Activated T-cell treated with anti-CD3 and anti-CD28 coated beads, Interleukin-2, amount 50 U/mL, for 48 hours (primary cell): ENCODE measurements at regions not wholly inside any gene's neighbourhood (a gene's known extent, or its start where the extent isn't known, plus 50 kb on each side); places are given as distances from the start of the nearest gene placed in this dataset.
"Not testable (repeated sequence)": the region's sequence is repeated elsewhere in the genome, so short reads cannot be mapped to it uniquely, and the experiment has no call there.

Experiments used
- DNase-seq, 2 experiments: peaks; one replicate each; pipeline ENCODE4 v3.0.0-alpha.2; 2020

- DNase-seq, result peak; percentile 76 to 78
Measured at GRCh38 chr2:174697255-174697654, 67.0 kb downstream of the CHRNA1 start.

GRCh38 chr2:174694920-174695319 is 69.4 kb downstream of the CHRNA1 start:
- DNase-seq, result no peak

- DNase-seq, result no peak
Measured at GRCh38 chr2:174694196-174694878, 69.9 kb downstream of the CHRNA1 start.

GRCh38 chr2:174693344-174693743 is 70.9 kb downstream of the CHRNA1 start:
- DNase-seq, result no peak

GRCh38 chr2:174692256-174692919 is 71.9 kb downstream of the CHRNA1 start:
- no peak for DNase-seq

- no peak for DNase-seq
Measured at GRCh38 chr2:174691201-174691779, 73.0 kb downstream of the CHRNA1 start.

- DNase-seq, result no peak
Measured at GRCh38 chr2:174690026-174690425, 74.2 kb downstream of the CHRNA1 start.

- DNase-seq, result no peak
Measured at GRCh38 chr2:174688079-174688478, 76.2 kb downstream of the CHRNA1 start.

- DNase-seq, result no peak
Measured at GRCh38 chr2:174686430-174686829, 77.8 kb downstream of the CHRNA1 start.

GRCh38 chr2:174683392-174683759 is 80.9 kb downstream of the CHRNA1 start:
- peak in 1 of 2 experiments; percentile 39 for DNase-seq

GRCh38 chr2:174682578-174683391 is 81.5 kb downstream of the CHRNA1 start:
- DNase-seq, result peak; percentile 70 to 73

GRCh38 chr2:174682007-174682577 is 82.2 kb downstream of the CHRNA1 start:
- DNase-seq, result peak; percentile 60 to 69

GRCh38 chr2:174681099-174682006 is 82.9 kb downstream of the CHRNA1 start:
- no peak for DNase-seq

- no peak for DNase-seq
Measured at GRCh38 chr2:174680221-174680620, 82.6 kb upstream of the WIPF1 start.

GRCh38 chr2:174678395-174678794 is 80.8 kb upstream of the WIPF1 start:
- no peak for DNase-seq

- DNase-seq, result no peak
Measured at GRCh38 chr2:174675615-174676014, 78.0 kb upstream of the WIPF1 start.

- no peak for DNase-seq
Measured at GRCh38 chr2:174673876-174674275, 76.3 kb upstream of the WIPF1 start.

- DNase-seq, result no peak
Measured at GRCh38 chr2:174673440-174673839, 75.8 kb upstream of the WIPF1 start.

- DNase-seq, result not testable (repeated sequence)
Measured at GRCh38 chr2:174671532-174671931, 73.9 kb upstream of the WIPF1 start.

GRCh38 chr2:174670446-174670845 is 72.8 kb upstream of the WIPF1 start:
- no peak for DNase-seq

GRCh38 chr2:174669336-174669735 is 71.7 kb upstream of the WIPF1 start:
- DNase-seq, result no peak

GRCh38 chr2:174668075-174668474 is 70.5 kb upstream of the WIPF1 start:
- DNase-seq, result no peak
